ENCODE measurements at regions not wholly inside any gene's neighbourhood (a gene's known extent, or its start where the extent isn't known, plus 50 kb on each side); places are given as distances from the start of the nearest gene placed in this dataset.

GRCh38 chr16:51357839-51358238 lies 206.8 kb upstream of the SALL1 start:
- DNase-seq, result no peak

- no peak for DNase-seq
These were observed 204.8 kb upstream of the SALL1 start for GRCh38 chr16:51355875-51356274.

- DNase-seq, result no peak
These were observed 204.1 kb upstream of the SALL1 start for GRCh38 chr16:51355195-51355594.

- no peak for DNase-seq
These were observed 202.0 kb upstream of the SALL1 start for GRCh38 chr16:51353055-51353454.

GRCh38 chr16:51349626-51350025 lies 198.6 kb upstream of the SALL1 start:
- no peak for DNase-seq

GRCh38 chr16:51343411-51343810 lies 192.3 kb upstream of the SALL1 start:
- DNase-seq, result no peak

- no peak for DNase-seq
These were observed 190.1 kb upstream of the SALL1 start for GRCh38 chr16:51341204-51341603.

GRCh38 chr16:51337662-51338061 lies 186.6 kb upstream of the SALL1 start:
- DNase-seq, result no peak

GRCh38 chr16:51328733-51329132 lies 177.7 kb upstream of the SALL1 start:
- DNase-seq, result no peak

- no peak for DNase-seq
These were observed 175.9 kb upstream of the SALL1 start for GRCh38 chr16:51327001-51327400.

- DNase-seq, result no peak
These were observed 175.2 kb upstream of the SALL1 start for GRCh38 chr16:51326131-51326856.

GRCh38 chr16:51321251-51321650 lies 170.2 kb upstream of the SALL1 start:
- DNase-seq, result no peak

GRCh38 chr16:51317575-51317974 lies 166.5 kb upstream of the SALL1 start:
- no peak for DNase-seq

GRCh38 chr16:51313198-51313597 lies 162.1 kb upstream of the SALL1 start:
- DNase-seq, result no peak

GRCh38 chr16:51312363-51313150 lies 161.5 kb upstream of the SALL1 start:
- DNase-seq, result no peak

- no peak for DNase-seq
These were observed 159.1 kb upstream of the SALL1 start for GRCh38 chr16:51310159-51310558.

GRCh38 chr16:51306886-51307595 lies 156.0 kb upstream of the SALL1 start:
- no peak for DNase-seq

GRCh38 chr16:51306116-51306515 lies 155.0 kb upstream of the SALL1 start:
- no peak for DNase-seq

- no peak for DNase-seq
These were observed 154.3 kb upstream of the SALL1 start for GRCh38 chr16:51305337-51305736.

GRCh38 chr16:51302042-51302441 lies 151.0 kb upstream of the SALL1 start:
- no peak for DNase-seq

- DNase-seq, result no peak
These were observed 147.7 kb upstream of the SALL1 start for GRCh38 chr16:51298800-51299199.

- no peak for DNase-seq
These were observed 139.6 kb upstream of the SALL1 start for GRCh38 chr16:51290442-51291285.

- no peak for DNase-seq
These were observed 138.3 kb upstream of the SALL1 start for GRCh38 chr16:51289336-51289735.

Measured in CD4-positive, alpha-beta T cell treated with Interferon alpha-2 for 1 hour (primary cell).